HG02943 (cell line): ENCODE measurements at regions not wholly inside any gene's neighbourhood (a gene's known extent, or its start where the extent isn't known, plus 50 kb on each side); places are given as distances from the start of the nearest gene placed in this dataset.

Experiments
- ATAC-seq: cut with Tn5 transposase; IDR thresholded peaks from one replicate; pipeline ENCODE4 v1.9.1; 2021; ENCODE audit warnings: mild to moderate bottlenecking, low read depth, moderate library complexity; ENCODE audit not compliant: unreplicated experiment

DNA sequence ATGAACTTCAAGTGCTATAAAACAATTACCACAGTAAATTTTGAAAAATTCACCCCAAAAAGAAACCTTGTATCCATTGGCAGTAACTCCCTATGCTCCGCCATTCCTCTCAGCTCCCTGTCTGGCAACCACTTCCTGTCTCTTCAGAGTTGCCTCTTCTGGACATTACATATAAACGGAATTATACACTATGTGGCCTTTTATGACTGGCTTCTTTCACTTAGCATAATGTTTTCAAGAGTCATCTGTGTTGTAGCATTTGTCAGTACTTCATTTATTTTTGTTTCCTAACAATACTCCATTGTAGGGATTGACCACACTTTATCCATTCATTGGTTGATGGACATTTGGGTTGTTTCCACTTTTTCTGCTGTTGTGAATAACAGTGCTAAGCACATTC, 50.1 kb downstream of the CEP43 start:
- ATAC-seq: no peak

DNA sequence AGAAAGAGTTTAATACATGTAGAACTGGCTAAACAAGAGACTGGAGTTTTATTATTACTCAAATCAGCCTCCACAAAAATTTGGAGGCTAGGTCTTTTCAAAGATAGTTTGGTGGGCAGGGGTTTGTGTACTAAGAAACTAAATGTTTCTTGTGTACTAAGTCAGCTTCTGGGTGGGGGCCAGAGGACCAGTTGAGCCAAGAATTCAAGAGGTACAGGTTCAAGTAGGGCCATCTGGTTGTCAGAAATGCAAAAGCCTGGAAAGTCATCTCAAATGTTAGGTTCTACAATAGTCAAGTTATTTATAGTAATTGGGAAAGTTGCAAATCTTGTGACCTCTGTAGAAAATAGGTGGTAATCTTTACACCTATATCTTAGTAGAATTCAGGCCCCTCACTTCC, 51.7 kb downstream of the CEP43 start:
- no peak for ATAC-seq

DNA sequence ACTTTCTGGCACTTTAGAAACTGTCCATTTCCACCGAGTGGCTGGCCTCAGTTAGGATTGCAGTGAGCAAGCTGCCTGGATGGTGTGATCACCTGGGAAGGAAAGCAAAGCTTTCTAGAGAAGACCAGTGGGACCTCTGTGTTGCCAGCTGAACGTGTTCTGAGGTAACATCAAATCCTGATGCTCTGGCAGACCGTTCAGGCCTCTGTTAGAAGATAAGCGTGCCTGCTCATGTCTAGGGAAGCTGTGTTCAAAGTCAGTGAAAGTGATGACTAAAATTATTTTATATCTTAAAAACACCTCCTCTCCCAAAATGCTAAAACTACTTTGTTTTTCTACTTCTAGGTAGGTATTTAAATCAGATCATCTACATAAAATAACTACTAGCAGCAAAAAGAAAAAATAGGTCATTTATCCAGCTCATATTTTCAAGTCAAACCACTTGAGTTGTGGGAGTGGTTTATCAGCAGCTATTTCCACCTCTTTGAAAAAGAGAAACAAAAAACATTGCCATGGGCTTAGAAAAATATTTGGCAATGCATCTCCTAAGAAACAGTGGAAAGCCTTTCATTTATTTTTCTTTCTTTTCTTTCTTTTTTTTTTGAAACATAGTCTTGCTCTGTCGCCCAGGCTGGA, 54.8 kb downstream of the CEP43 start:
- no peak for ATAC-seq

DNA sequence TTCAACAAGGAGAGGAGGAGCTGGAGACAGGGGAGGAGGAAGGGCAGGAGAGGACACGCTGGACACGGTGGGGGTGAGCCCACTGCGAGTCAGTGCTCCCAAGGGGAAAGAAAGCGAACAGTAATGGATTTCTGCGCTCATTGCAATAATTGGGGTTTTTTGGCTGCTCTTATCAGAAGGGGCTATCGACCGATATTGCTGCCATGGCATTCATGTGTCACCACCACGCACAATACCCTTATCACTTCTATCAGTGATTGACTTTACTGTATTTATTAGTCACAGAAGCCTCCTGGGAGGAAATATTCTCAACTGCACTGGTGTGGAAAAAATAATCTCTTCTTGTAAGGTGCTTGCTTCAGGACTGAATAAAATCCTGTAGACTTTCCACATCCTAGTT, 55.8 kb downstream of the CEP43 start:
- ATAC-seq: no peak

DNA sequence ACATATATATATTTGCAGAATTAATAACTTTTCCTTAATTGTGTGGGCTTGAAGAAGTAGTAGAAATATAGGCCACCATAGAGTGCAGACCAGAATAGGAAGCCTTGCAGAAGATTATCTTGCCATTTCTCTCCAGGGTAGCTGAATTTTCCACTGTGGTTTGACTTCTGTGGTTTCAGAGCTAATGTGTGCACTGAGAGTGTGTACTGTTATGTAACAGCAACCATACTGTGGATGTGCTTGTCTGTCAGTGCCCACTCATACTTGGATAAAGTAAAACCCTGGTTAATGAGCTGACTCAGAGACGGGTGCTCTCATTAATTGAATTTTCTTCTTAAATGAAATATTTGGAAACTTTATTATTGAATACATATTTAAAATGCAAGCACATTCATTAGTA, 57.2 kb downstream of the CEP43 start:
- ATAC-seq: peak; percentile 82

DNA sequence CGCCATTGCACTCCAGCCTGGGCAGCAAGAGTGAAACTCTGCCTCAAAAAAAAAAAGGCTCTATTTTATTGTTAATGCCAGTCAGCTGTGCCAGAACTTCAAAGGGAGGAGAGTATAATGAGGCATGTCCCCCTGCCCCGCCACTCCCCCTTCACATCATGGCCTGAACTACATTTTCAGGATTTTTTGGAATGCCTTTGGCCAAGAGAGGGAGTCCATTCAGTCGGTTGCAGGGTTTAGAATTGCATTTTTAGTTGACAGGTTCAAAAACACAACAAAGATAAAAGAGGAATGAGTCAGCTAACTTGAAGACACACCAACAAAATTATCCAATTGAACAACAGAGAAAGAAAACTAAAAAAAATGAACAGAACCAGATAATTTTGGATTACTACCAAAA, 59.1 kb downstream of the CEP43 start:
- no peak for ATAC-seq
